ENCODE measurements at regions not wholly inside any gene's neighbourhood (a gene's known extent, or its start where the extent isn't known, plus 50 kb on each side); places are given as distances from the start of the nearest gene placed in this dataset.

- Histone ChIP-seq H3K4me3 (no peak overlapping the region), H3K27ac (no peak overlapping the region), H3K4me1 (no peaks in the 10 kb centered on the region), H3K36me3 (no peaks in the 10 kb centered on the region), H3K9ac (ENCODE audit: low read depth in 2 of 2, low read length in 2 of 2) (no peak overlapping the region), H3K9me3 (no peaks in the 10 kb centered on the region), H3K27me3 (no peaks in the 10 kb centered on the region)
- intact Hi-C loops (cut with DNase I): no loop called here
- no peak for TF ChIP-seq CTCF (IDR thresholded peaks at IDR 0.05)
- DNase-seq: no peak
Measured at GRCh38 chr4:135282676-135283075, 1081.1 kb upstream of the PABPC4L start.

- intact Hi-C loops (cut with DNase I): no loop called here
- Histone ChIP-seq H3K27ac (no peak overlapping the region), H3K36me3 (no peaks in the 10 kb centered on the region), H3K9me3 (no peaks in the 10 kb centered on the region), H3K9ac (ENCODE audit: low read depth in 2 of 2, low read length in 2 of 2) (no peak overlapping the region), H3K4me1 (no peaks in the 10 kb centered on the region), H3K27me3 (no peaks in the 10 kb centered on the region), H3K4me3 (no peak overlapping the region)
- TF ChIP-seq CTCF (IDR thresholded peaks at IDR 0.05): no peak
- DNase-seq: no peak
Measured at GRCh38 chr4:135281230-135281629, 1079.6 kb upstream of the PABPC4L start.

GRCh38 chr4:135277980-135278315 lies 1076.4 kb upstream of the PABPC4L start:
- H3K4me1 ChIP-seq: no peaks in the 10 kb centered on the region
- no peaks in the 10 kb centered on the region for H3K27me3 ChIP-seq
- TF ChIP-seq CTCF (IDR thresholded peaks at IDR 0.05): no peak
- no peak overlapping the region for H3K9ac ChIP-seq (ENCODE audit: low read depth in 2 of 2, low read length in 2 of 2)
- H3K27ac ChIP-seq: no peak overlapping the region
- intact Hi-C loops (cut with DNase I): no loop called here
- no peak overlapping the region for H3K4me3 ChIP-seq
- H3K9me3 ChIP-seq: no peaks in the 10 kb centered on the region
- H3K36me3 ChIP-seq: no peaks in the 10 kb centered on the region
- DNase-seq: no peak

GRCh38 chr4:135277068-135277979 lies 1075.7 kb upstream of the PABPC4L start:
- intact Hi-C loops (cut with DNase I): no loop called here

DNA sequence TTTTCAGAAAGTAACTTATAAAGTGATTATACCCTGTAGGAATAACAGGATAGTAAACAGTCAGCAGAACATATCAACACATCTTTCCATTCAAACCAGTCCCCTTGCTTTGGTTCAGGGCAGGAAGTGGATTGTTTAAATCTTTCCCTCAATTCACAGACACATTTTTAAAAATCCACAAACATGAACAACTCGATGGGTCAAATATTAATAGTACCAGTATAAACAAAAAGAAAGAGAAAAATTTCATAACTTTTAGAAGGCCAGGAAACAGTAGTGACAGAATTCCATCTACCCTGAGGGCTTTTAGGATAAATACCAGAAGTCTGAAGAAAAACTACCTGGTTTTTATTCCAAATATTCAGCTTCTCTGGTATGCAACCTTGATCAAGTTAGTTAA lies 1072.8 kb upstream of the PABPC4L start:
- DNase-seq: no peak
- no peak for TF ChIP-seq CTCF (IDR thresholded peaks at IDR 0.05)
- Histone ChIP-seq H3K4me3 (no peak overlapping the region), H3K27me3 (no peaks in the 10 kb centered on the region), H3K9ac (ENCODE audit: low read depth in 2 of 2, low read length in 2 of 2) (no peak overlapping the region), H3K9me3 (no peaks in the 10 kb centered on the region), H3K27ac (no peak overlapping the region), H3K36me3 (no peaks in the 10 kb centered on the region), H3K4me1 (no peaks in the 10 kb centered on the region)
- intact Hi-C loops (cut with DNase I): no loop called here

More at GRCh38 chr4:135277068-135277979, 1075.7 kb upstream of the PABPC4L start:
- no peak for TF ChIP-seq CTCF (IDR thresholded peaks at IDR 0.05)
- no peak for DNase-seq
- no peak overlapping the region for H3K27ac ChIP-seq
- no peaks in the 10 kb centered on the region for H3K36me3 ChIP-seq
- no peak overlapping the region for H3K4me3 ChIP-seq
- no peaks in the 10 kb centered on the region for H3K9me3 ChIP-seq
- no peaks in the 10 kb centered on the region for H3K27me3 ChIP-seq
- no peaks in the 10 kb centered on the region for H3K4me1 ChIP-seq
- no peak overlapping the region for H3K9ac ChIP-seq (ENCODE audit: low read depth in 2 of 2, low read length in 2 of 2)
